HUES48 (cell line): ENCODE measurements at regions not wholly inside any gene's neighbourhood (a gene's known extent, or its start where the extent isn't known, plus 50 kb on each side); places are given as distances from the start of the nearest gene placed in this dataset.
A peak's percentile ranks its signal among the peaks of the same experiment; 100 is the strongest.
"Not testable (repeated sequence)": the region's sequence is repeated elsewhere in the genome, so short reads cannot be mapped to it uniquely, and the experiment has no call there.

ENCODE experiments used
- H3K27ac ChIP-seq: one replicate; pipeline ENCODE4 v1.7.0; 2013; ENCODE audit warnings: low read depth, low read length, inconsistent platforms
- H3K27me3 ChIP-seq: 2 replicates; pipeline ENCODE4 v1.6.1; 2013; ENCODE audit warnings: mild to moderate bottlenecking, low read length; ENCODE audit not compliant: control insufficient read depth, insufficient read depth
- H3K36me3 ChIP-seq: 2 replicates; pipeline ENCODE4 v1.6.1; 2013; ENCODE audit warnings: low read length; ENCODE audit not compliant: control insufficient read depth, insufficient read depth
- H3K4me1 ChIP-seq: 2 replicates; pipeline ENCODE4 v1.6.1; 2013; ENCODE audit warnings: mild to moderate bottlenecking, low read length; ENCODE audit not compliant: control insufficient read depth, insufficient read depth
- H3K4me3 ChIP-seq: 2 replicates; pipeline ENCODE4 v1.5.1; 2013; ENCODE audit warnings: mild to moderate bottlenecking, low read depth, low read length
- H3K9ac ChIP-seq: 2 replicates; pipeline ENCODE4 v1.6.1; 2013; ENCODE audit warnings: mild to moderate bottlenecking, low read depth, low read length, moderate library complexity
- H3K9me3 ChIP-seq: 2 replicates; pipeline ENCODE4 v1.6.1; 2013; ENCODE audit warnings: low read length; ENCODE audit not compliant: control insufficient read depth, insufficient read depth

- Histone ChIP-seq H3K27ac (no peak overlapping the region), H3K27me3 (no peaks in the 10 kb centered on the region; the same call in 1 of the 2 replicates), H3K9me3 (no peaks in the 10 kb centered on the region), H3K36me3 (no peaks in the 10 kb centered on the region), H3K4me3 (no peak overlapping the region), H3K9ac (no peak overlapping the region), H3K4me1 (peaks cover 5% of the 10 kb centered on the region; the same call in 1 of the 2 replicates)
These were observed 100.7 kb downstream of the SLC16A1 start for GRCh38 chr1:112855152-112855828.

- H3K9me3 ChIP-seq, H3K27me3 ChIP-seq, H3K27ac ChIP-seq, H3K4me3 ChIP-seq, H3K9ac ChIP-seq, H3K36me3 ChIP-seq: not testable (repeated sequence)
- H3K4me1 ChIP-seq: peaks cover 13% of the 10 kb centered on the region
These were observed 101.5 kb downstream of the SLC16A1 start for GRCh38 chr1:112854368-112854984.

GRCh38 chr1:112853915-112854314 is 102.1 kb downstream of the SLC16A1 start:
- H3K27me3 ChIP-seq, H3K4me3 ChIP-seq, H3K9ac ChIP-seq, H3K36me3 ChIP-seq, H3K9me3 ChIP-seq, H3K27ac ChIP-seq: not testable (repeated sequence)
- H3K4me1 ChIP-seq: peaks cover 16% of the 10 kb centered on the region

- no peaks in the 10 kb centered on the region for H3K36me3 ChIP-seq
- no peak overlapping the region for H3K4me3 ChIP-seq
- H3K9me3 ChIP-seq: no peaks in the 10 kb centered on the region
- H3K9ac ChIP-seq: no peak overlapping the region
- peaks cover 16% of the 10 kb centered on the region for H3K4me1 ChIP-seq
- no peak overlapping the region for H3K27ac ChIP-seq
- H3K27me3 ChIP-seq: no peaks in the 10 kb centered on the region; the same call in 1 of the 2 replicates
These were observed 103.1 kb downstream of the SLC16A1 start for GRCh38 chr1:112852934-112853333.

- no peaks in the 10 kb centered on the region for H3K36me3 ChIP-seq
- no peaks in the 10 kb centered on the region; the same call in 1 of the 2 replicates for H3K27me3 ChIP-seq
- no peak overlapping the region for H3K9ac ChIP-seq
- H3K4me3 ChIP-seq: no peak overlapping the region
- no peak overlapping the region for H3K27ac ChIP-seq
- no peaks in the 10 kb centered on the region for H3K9me3 ChIP-seq
- peaks cover 16% of the 10 kb centered on the region for H3K4me1 ChIP-seq
These were observed 103.7 kb downstream of the SLC16A1 start for GRCh38 chr1:112852276-112852675.

- H3K9me3 ChIP-seq: no peaks in the 10 kb centered on the region
- H3K4me1 ChIP-seq: peaks cover 20% of the 10 kb centered on the region
- peak overlapping the region; percentile 55; the same call in 1 of the 2 replicates for H3K9ac ChIP-seq
- no peaks in the 10 kb centered on the region; the same call in 1 of the 2 replicates for H3K27me3 ChIP-seq
- H3K27ac ChIP-seq: no peak overlapping the region
- no peaks in the 10 kb centered on the region for H3K36me3 ChIP-seq
- H3K4me3 ChIP-seq: peak overlapping the region; percentile 44; the same call in 1 of the 2 replicates
These were observed 105.8 kb downstream of the SLC16A1 start for GRCh38 chr1:112850034-112850757.

GRCh38 chr1:112849425-112850033 is 106.5 kb downstream of the SLC16A1 start:
- H3K27me3 ChIP-seq: no peaks in the 10 kb centered on the region; the same call in 1 of the 2 replicates
- peak overlapping the region; percentile 44 for H3K4me3 ChIP-seq
- H3K27ac ChIP-seq: no peak overlapping the region
- H3K9ac ChIP-seq: peak overlapping the region; percentile 55
- no peaks in the 10 kb centered on the region for H3K36me3 ChIP-seq
- peaks cover 20% of the 10 kb centered on the region for H3K4me1 ChIP-seq
- no peaks in the 10 kb centered on the region for H3K9me3 ChIP-seq

- Histone ChIP-seq H3K4me1 (peaks cover 14% of the 10 kb centered on the region), H3K9me3 (no peaks in the 10 kb centered on the region), H3K36me3 (no peaks in the 10 kb centered on the region), H3K9ac (no peak overlapping the region), H3K27ac (no peak overlapping the region), H3K4me3 (no peak overlapping the region), H3K27me3 (no peaks in the 10 kb centered on the region)
These were observed 114.2 kb downstream of the SLC16A1 start for GRCh38 chr1:112841825-112842224.

- Histone ChIP-seq H3K27ac (peak overlapping the region; percentile 4), H3K9ac (no peak overlapping the region), H3K9me3 (no peaks in the 10 kb centered on the region), H3K27me3 (no peaks in the 10 kb centered on the region), H3K4me3 (no peak overlapping the region), H3K36me3 (no peaks in the 10 kb centered on the region), H3K4me1 (peaks cover 14% of the 10 kb centered on the region)
These were observed 115.1 kb downstream of the SLC16A1 start for GRCh38 chr1:112840631-112841624.

- Histone ChIP-seq H3K9ac (no peak overlapping the region), H3K4me1 (peaks cover 10% of the 10 kb centered on the region), H3K9me3 (no peaks in the 10 kb centered on the region), H3K27ac (no peak overlapping the region), H3K36me3 (no peaks in the 10 kb centered on the region), H3K27me3 (no peaks in the 10 kb centered on the region), H3K4me3 (no peak overlapping the region)
These were observed 119.4 kb downstream of the SLC16A1 start for GRCh38 chr1:112836642-112837041.
